ENCODE measurements at regions not wholly inside any gene's neighbourhood (a gene's known extent, or its start where the extent isn't known, plus 50 kb on each side); places are given as distances from the start of the nearest gene placed in this dataset.
"Not testable (repeated sequence)": the region's sequence is repeated elsewhere in the genome, so short reads cannot be mapped to it uniquely, and the experiment has no call there.

- DNase-seq = no peak
These were observed 283.4 kb upstream of the MYT1L start for GRCh38 chr2:2614452-2614851.

- DNase-seq = peak; percentile 95
These were observed 282.5 kb upstream of the MYT1L start for GRCh38 chr2:2613279-2614199.

- no peak for DNase-seq
These were observed 279.7 kb upstream of the MYT1L start for GRCh38 chr2:2610751-2611150.

GRCh38 chr2:2600366-2600765, 269.3 kb upstream of the MYT1L start:
- no peak for DNase-seq

GRCh38 chr2:2599441-2599840, 268.4 kb upstream of the MYT1L start:
- DNase-seq = no peak

GRCh38 chr2:2597712-2598111, 266.6 kb upstream of the MYT1L start:
- DNase-seq = no peak

GRCh38 chr2:2591542-2591940, 260.5 kb upstream of the MYT1L start:
- no peak for DNase-seq

- no peak for DNase-seq
These were observed 259.9 kb upstream of the MYT1L start for GRCh38 chr2:2590841-2591541.

GRCh38 chr2:2590141-2590540, 259.1 kb upstream of the MYT1L start:
- DNase-seq = no peak

GRCh38 chr2:2588777-2589176, 257.7 kb upstream of the MYT1L start:
- DNase-seq = no peak

- no peak for DNase-seq
These were observed 256.3 kb upstream of the MYT1L start for GRCh38 chr2:2587354-2587753.

- DNase-seq = no peak
These were observed 255.9 kb upstream of the MYT1L start for GRCh38 chr2:2586931-2587330.

- DNase-seq = no peak
These were observed 255.1 kb upstream of the MYT1L start for GRCh38 chr2:2586068-2586776.

- DNase-seq = no peak
These were observed 252.0 kb upstream of the MYT1L start for GRCh38 chr2:2582998-2583545.

GRCh38 chr2:2581331-2582159, 250.5 kb upstream of the MYT1L start:
- DNase-seq = no peak

GRCh38 chr2:2580841-2581240, 249.8 kb upstream of the MYT1L start:
- not testable (repeated sequence) for DNase-seq

GRCh38 chr2:2580341-2580740, 249.3 kb upstream of the MYT1L start:
- no peak for DNase-seq

- no peak for DNase-seq
These were observed 248.7 kb upstream of the MYT1L start for GRCh38 chr2:2579814-2580213.

- peak; percentile 53 for DNase-seq
These were observed 246.3 kb upstream of the MYT1L start for GRCh38 chr2:2577407-2577831.

- no peak for DNase-seq
These were observed 244.9 kb upstream of the MYT1L start for GRCh38 chr2:2575870-2576386.

- DNase-seq = no peak
These were observed 244.1 kb upstream of the MYT1L start for GRCh38 chr2:2575181-2575577.

Data from retina (tissue), 1 donor.